Lower leg skin (tissue), 3 donors: ENCODE measurements at regions not wholly inside any gene's neighbourhood (a gene's known extent, or its start where the extent isn't known, plus 50 kb on each side); places are given as distances from the start of the nearest gene placed in this dataset.

ENCODE experiments used
- POLR2A ChIP-seq, 2 donors: fragments of 450-650 bp; IDR thresholded peaks; one replicate each; pipeline ENCODE4 v1.6.1; 2016 to 2017; ENCODE audit warnings: antibody characterized with exemption in 2 of 2, mild to moderate bottlenecking in 1 of 2, moderate library complexity in 1 of 2
- TF ChIP-seq, protein P1 (sequence below), 3 donors: fragments of 450-650 bp; IDR thresholded peaks; one replicate each; pipeline ENCODE4 v1.5.1; 2016; ENCODE audit warnings: antibody characterized with exemption in 3 of 3, mild to moderate bottlenecking in 3 of 3, moderate library complexity in 2 of 3

DNA sequence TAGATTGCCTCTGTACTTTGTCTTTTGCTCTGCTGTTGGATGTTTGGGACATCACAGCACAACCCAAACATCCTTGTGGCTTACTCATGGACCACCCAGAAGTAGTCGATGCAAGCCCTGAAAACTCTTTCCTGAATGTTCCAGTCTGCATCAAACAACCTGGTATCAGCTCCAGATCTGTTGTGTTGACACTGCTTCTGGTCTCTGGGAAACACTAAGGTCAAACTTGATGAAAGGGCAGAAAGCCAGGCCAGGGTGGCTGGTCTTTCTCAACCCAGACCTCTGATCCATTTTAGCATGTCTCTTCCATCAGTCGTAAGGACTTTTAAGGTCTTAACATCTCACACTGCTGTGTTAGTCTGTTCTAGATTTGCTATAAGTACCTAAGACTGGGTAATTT, 265.7 kb downstream of the ZNF536 start:
- TF ChIP-seq, protein P1, sequence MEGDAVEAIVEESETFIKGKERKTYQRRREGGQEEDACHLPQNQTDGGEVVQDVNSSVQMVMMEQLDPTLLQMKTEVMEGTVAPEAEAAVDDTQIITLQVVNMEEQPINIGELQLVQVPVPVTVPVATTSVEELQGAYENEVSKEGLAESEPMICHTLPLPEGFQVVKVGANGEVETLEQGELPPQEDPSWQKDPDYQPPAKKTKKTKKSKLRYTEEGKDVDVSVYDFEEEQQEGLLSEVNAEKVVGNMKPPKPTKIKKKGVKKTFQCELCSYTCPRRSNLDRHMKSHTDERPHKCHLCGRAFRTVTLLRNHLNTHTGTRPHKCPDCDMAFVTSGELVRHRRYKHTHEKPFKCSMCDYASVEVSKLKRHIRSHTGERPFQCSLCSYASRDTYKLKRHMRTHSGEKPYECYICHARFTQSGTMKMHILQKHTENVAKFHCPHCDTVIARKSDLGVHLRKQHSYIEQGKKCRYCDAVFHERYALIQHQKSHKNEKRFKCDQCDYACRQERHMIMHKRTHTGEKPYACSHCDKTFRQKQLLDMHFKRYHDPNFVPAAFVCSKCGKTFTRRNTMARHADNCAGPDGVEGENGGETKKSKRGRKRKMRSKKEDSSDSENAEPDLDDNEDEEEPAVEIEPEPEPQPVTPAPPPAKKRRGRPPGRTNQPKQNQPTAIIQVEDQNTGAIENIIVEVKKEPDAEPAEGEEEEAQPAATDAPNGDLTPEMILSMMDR (IDR thresholded peaks at IDR 0.05) = no peak
- no peak for TF ChIP-seq POLR2A (IDR thresholded peaks at IDR 0.05)
